H1 (cell line): ENCODE measurements at regions not wholly inside any gene's neighbourhood (a gene's known extent, or its start where the extent isn't known, plus 50 kb on each side); places are given as distances from the start of the nearest gene placed in this dataset.

Source experiments
- CHD2 ChIP-seq: IDR thresholded peaks from 2 replicates; pipeline ENCODE4 v1.6.1; 2012; ENCODE audit warnings: low read length, improper control_type of control experiment
- GTF2F1 ChIP-seq: IDR thresholded peaks from 2 replicates; pipeline ENCODE4 v1.6.1; 2012; ENCODE audit warnings: low read depth, low read length, improper control_type of control experiment, borderline replicate concordance
- HDAC2 ChIP-seq, 2 experiments: fragments of 300-600 bp in 1 of 2; sonication (generic) in 1 of 2; IDR thresholded peaks; 2 replicates each; pipeline ENCODE4 v1.6.1; 2011 to 2012; ENCODE audit warnings: low read depth in 2 of 2, low read length in 2 of 2, mild to moderate bottlenecking in 2 of 2, moderate library complexity in 2 of 2, borderline replicate concordance in 1 of 2, inconsistent platforms in 1 of 2
- KDM4A ChIP-seq: IDR thresholded peaks from one replicate; pipeline ENCODE4 v1.7.1; 2012; ENCODE audit warnings: low read depth, mild to moderate bottlenecking, moderate library complexity, low read length, inconsistent platforms; ENCODE audit not compliant: severe bottlenecking
- RFX5 ChIP-seq: IDR thresholded peaks from 2 replicates; pipeline ENCODE4 v1.6.1; 2011; ENCODE audit warnings: low read depth, low read length, improper control_type of control experiment, borderline replicate concordance
- RNF2 ChIP-seq: fragments of 200-900, 300-1000 bp; sonication (generic); IDR thresholded peaks from 2 replicates; pipeline ENCODE4 v1.7.1; 2016; ENCODE audit warnings: borderline replicate concordance, low read depth, mild to moderate bottlenecking, antibody characterized with exemption, low read length; ENCODE audit not compliant: poor library complexity, severe bottlenecking; ENCODE audit errors: missing control alignments
- SAP30 ChIP-seq: fragments of 300-600 bp; sonication (generic); IDR thresholded peaks from 2 replicates; pipeline ENCODE4 v1.7.1; 2012; ENCODE audit warnings: low read length, moderate library complexity, mild to moderate bottlenecking, inconsistent platforms; ENCODE audit not compliant: insufficient read depth, insufficient replicate concordance
- TBP ChIP-seq: IDR thresholded peaks from 2 replicates; pipeline ENCODE4 v1.6.1; 2011; ENCODE audit warnings: low read depth, low read length, improper control_type of control experiment
- TF ChIP-seq, protein P1 (sequence below): fragments of 300-600 bp; sonication (generic); IDR thresholded peaks from 2 replicates; pipeline ENCODE4 v1.7.1; 2012; ENCODE audit warnings: low read length, moderate library complexity, mild to moderate bottlenecking, inconsistent platforms; ENCODE audit not compliant: insufficient replicate concordance
- TF ChIP-seq, protein P2 (sequence below): IDR thresholded peaks from 2 replicates; pipeline ENCODE4 v1.6.1; 2011; ENCODE audit warnings: low read length, improper control_type of control experiment

DNA sequence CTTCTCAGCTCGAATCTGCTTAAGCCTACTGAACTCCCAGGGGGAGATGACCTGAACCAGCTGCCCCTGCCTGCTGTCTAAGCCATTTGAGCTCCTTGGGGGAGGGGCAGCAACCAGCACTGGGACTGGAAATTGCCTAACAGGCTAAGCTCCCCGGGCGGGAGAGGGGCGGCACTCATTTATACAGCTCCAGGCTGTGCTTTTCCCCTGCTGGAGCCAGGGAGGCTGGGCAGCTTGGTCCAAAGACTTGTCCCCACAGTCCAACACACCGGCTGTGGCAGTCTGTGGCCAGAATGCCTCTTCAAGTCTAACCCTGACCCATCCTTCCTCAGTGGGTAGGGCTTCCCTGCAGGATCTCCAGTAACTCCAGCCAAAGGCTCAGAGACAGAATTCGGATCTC is 1241.5 kb downstream of the ROBO2 start (continued):
- TF ChIP-seq, protein P1, sequence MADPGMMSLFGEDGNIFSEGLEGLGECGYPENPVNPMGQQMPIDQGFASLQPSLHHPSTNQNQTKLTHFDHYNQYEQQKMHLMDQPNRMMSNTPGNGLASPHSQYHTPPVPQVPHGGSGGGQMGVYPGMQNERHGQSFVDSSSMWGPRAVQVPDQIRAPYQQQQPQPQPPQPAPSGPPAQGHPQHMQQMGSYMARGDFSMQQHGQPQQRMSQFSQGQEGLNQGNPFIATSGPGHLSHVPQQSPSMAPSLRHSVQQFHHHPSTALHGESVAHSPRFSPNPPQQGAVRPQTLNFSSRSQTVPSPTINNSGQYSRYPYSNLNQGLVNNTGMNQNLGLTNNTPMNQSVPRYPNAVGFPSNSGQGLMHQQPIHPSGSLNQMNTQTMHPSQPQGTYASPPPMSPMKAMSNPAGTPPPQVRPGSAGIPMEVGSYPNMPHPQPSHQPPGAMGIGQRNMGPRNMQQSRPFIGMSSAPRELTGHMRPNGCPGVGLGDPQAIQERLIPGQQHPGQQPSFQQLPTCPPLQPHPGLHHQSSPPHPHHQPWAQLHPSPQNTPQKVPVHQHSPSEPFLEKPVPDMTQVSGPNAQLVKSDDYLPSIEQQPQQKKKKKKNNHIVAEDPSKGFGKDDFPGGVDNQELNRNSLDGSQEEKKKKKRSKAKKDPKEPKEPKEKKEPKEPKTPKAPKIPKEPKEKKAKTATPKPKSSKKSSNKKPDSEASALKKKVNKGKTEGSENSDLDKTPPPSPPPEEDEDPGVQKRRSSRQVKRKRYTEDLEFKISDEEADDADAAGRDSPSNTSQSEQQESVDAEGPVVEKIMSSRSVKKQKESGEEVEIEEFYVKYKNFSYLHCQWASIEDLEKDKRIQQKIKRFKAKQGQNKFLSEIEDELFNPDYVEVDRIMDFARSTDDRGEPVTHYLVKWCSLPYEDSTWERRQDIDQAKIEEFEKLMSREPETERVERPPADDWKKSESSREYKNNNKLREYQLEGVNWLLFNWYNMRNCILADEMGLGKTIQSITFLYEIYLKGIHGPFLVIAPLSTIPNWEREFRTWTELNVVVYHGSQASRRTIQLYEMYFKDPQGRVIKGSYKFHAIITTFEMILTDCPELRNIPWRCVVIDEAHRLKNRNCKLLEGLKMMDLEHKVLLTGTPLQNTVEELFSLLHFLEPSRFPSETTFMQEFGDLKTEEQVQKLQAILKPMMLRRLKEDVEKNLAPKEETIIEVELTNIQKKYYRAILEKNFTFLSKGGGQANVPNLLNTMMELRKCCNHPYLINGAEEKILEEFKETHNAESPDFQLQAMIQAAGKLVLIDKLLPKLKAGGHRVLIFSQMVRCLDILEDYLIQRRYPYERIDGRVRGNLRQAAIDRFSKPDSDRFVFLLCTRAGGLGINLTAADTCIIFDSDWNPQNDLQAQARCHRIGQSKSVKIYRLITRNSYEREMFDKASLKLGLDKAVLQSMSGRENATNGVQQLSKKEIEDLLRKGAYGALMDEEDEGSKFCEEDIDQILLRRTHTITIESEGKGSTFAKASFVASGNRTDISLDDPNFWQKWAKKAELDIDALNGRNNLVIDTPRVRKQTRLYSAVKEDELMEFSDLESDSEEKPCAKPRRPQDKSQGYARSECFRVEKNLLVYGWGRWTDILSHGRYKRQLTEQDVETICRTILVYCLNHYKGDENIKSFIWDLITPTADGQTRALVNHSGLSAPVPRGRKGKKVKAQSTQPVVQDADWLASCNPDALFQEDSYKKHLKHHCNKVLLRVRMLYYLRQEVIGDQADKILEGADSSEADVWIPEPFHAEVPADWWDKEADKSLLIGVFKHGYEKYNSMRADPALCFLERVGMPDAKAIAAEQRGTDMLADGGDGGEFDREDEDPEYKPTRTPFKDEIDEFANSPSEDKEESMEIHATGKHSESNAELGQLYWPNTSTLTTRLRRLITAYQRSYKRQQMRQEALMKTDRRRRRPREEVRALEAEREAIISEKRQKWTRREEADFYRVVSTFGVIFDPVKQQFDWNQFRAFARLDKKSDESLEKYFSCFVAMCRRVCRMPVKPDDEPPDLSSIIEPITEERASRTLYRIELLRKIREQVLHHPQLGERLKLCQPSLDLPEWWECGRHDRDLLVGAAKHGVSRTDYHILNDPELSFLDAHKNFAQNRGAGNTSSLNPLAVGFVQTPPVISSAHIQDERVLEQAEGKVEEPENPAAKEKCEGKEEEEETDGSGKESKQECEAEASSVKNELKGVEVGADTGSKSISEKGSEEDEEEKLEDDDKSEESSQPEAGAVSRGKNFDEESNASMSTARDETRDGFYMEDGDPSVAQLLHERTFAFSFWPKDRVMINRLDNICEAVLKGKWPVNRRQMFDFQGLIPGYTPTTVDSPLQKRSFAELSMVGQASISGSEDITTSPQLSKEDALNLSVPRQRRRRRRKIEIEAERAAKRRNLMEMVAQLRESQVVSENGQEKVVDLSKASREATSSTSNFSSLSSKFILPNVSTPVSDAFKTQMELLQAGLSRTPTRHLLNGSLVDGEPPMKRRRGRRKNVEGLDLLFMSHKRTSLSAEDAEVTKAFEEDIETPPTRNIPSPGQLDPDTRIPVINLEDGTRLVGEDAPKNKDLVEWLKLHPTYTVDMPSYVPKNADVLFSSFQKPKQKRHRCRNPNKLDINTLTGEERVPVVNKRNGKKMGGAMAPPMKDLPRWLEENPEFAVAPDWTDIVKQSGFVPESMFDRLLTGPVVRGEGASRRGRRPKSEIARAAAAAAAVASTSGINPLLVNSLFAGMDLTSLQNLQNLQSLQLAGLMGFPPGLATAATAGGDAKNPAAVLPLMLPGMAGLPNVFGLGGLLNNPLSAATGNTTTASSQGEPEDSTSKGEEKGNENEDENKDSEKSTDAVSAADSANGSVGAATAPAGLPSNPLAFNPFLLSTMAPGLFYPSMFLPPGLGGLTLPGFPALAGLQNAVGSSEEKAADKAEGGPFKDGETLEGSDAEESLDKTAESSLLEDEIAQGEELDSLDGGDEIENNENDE, result no peak
- TF ChIP-seq CHD2 (no peak), HDAC2 (IDR thresholded peaks at IDR 0.05; ENCODE audit: borderline replicate concordance in 1 of 2, low read depth in 2 of 2, low read length in 2 of 2) (no peak), KDM4A (no peak), GTF2F1 (no peak), RFX5 (no peak), RNF2 (no peak), TBP (no peak), SAP30 (no peak)
- TF ChIP-seq, protein P2, sequence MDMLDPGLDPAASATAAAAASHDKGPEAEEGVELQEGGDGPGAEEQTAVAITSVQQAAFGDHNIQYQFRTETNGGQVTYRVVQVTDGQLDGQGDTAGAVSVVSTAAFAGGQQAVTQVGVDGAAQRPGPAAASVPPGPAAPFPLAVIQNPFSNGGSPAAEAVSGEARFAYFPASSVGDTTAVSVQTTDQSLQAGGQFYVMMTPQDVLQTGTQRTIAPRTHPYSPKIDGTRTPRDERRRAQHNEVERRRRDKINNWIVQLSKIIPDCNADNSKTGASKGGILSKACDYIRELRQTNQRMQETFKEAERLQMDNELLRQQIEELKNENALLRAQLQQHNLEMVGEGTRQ, result no peak
